PFSK-1 (cell line): ENCODE measurements at regions not wholly inside any gene's neighbourhood (a gene's known extent, or its start where the extent isn't known, plus 50 kb on each side); places are given as distances from the start of the nearest gene placed in this dataset.

Experiments
- FOXP2 ChIP-seq: optimal IDR thresholded peaks from 2 replicates; pipeline ENCODE3; 2011; ENCODE audit warnings: borderline replicate concordance, control low read depth, inconsistent platforms; ENCODE audit not compliant: insufficient read depth; ENCODE audit errors: extremely low read length, extremely low read depth
- POLR2AphosphoS5 ChIP-seq: IDR thresholded peaks from 2 replicates; pipeline ENCODE4 v1.6.1; 2012; ENCODE audit warnings: low read depth, mild to moderate bottlenecking, control low read depth, low read length, moderate library complexity
- SIN3A ChIP-seq: IDR thresholded peaks from 2 replicates; pipeline ENCODE4 v1.6.1; 2012; ENCODE audit warnings: mild to moderate bottlenecking, low read length, moderate library complexity, borderline replicate concordance; ENCODE audit not compliant: insufficient read depth
- TAF1 ChIP-seq: IDR thresholded peaks from 2 replicates; pipeline ENCODE4 v1.6.1; 2012; ENCODE audit warnings: low read length, control low read depth, borderline replicate concordance; ENCODE audit not compliant: insufficient read depth
- TF ChIP-seq, protein P1 (sequence below), 2 experiments: IDR thresholded peaks; 2 replicates each; pipeline versions ENCODE4 v1.6.1 to v1.8.0; 2011 to 2012; ENCODE audit warnings: low read depth in 2 of 2, low read length in 2 of 2, control low read depth in 1 of 2, inconsistent platforms in 1 of 2, mild to moderate bottlenecking in 1 of 2, moderate library complexity in 1 of 2; ENCODE audit not compliant: insufficient read depth in 1 of 2

DNA sequence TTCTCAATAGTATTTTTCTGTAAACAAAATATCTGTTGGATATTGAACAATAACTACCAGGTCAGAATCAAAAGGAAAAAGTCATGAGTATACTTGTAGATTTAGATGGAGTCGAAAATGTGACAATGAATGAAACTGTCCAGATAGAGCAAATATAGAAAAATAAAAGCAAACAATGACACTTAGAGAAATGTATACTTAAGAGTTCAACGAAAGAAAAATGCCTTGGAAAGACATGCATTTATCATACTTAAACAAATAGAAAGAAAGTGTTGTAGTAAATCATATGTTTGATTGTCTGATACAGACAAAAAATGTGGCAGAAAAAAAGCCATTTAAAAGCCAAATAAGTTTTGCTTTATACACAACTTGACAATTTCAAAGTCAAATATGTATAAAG, 571.2 kb upstream of the MGAT4C start:
- TF ChIP-seq, protein P1, sequence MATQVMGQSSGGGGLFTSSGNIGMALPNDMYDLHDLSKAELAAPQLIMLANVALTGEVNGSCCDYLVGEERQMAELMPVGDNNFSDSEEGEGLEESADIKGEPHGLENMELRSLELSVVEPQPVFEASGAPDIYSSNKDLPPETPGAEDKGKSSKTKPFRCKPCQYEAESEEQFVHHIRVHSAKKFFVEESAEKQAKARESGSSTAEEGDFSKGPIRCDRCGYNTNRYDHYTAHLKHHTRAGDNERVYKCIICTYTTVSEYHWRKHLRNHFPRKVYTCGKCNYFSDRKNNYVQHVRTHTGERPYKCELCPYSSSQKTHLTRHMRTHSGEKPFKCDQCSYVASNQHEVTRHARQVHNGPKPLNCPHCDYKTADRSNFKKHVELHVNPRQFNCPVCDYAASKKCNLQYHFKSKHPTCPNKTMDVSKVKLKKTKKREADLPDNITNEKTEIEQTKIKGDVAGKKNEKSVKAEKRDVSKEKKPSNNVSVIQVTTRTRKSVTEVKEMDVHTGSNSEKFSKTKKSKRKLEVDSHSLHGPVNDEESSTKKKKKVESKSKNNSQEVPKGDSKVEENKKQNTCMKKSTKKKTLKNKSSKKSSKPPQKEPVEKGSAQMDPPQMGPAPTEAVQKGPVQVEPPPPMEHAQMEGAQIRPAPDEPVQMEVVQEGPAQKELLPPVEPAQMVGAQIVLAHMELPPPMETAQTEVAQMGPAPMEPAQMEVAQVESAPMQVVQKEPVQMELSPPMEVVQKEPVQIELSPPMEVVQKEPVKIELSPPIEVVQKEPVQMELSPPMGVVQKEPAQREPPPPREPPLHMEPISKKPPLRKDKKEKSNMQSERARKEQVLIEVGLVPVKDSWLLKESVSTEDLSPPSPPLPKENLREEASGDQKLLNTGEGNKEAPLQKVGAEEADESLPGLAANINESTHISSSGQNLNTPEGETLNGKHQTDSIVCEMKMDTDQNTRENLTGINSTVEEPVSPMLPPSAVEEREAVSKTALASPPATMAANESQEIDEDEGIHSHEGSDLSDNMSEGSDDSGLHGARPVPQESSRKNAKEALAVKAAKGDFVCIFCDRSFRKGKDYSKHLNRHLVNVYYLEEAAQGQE (IDR thresholded peaks at IDR 0.05; ENCODE audit: insufficient read depth in 1 of 2, low read depth in 2 of 2, low read length in 2 of 2) = no peak
- TF ChIP-seq TAF1 (no peak), POLR2AphosphoS5 (no peak), FOXP2 (no peak), SIN3A (no peak)

DNA sequence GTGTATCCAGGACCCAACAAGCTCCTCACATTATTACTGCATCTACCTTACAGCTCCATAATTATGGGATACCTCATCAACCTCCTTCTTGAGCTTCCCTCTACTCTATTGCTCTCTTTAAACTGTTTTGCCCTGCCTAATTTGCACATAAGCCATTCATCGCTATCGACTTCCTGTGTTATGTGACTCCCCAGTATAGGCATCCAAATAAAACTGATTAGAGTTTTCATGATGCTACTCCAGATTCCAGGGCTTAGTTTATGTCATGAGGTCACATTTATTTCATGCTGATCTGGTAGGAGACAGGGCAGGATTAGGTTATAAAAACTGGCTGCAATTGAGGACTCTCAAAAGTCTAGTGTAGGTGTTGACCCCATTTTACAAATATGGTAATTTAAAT, 569.9 kb upstream of the MGAT4C start:
- TF ChIP-seq, protein P1 (IDR thresholded peaks at IDR 0.05; ENCODE audit: insufficient read depth in 1 of 2, low read depth in 2 of 2, low read length in 2 of 2) = no peak
- TF ChIP-seq TAF1 = no peak
- TF ChIP-seq POLR2AphosphoS5 = no peak
- TF ChIP-seq SIN3A = no peak
- no peak for TF ChIP-seq FOXP2

DNA sequence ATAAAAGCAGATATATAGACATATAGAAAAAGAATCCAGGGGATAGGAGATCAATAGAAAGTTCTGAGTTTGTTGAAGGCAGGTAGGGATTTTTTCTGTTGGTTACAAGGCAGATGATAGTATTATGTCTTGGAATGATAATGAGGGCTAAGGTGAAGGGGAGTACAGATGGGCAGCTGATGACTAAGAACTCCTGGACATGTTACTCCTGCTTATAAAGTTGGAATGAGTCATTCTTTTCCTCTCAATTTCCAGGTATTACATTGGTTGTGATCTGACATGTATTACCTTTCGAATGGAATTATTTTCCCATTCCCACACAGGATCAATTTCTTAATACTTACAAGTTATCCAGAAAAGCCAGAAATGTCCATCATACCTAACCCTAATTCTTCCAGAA, 545.2 kb upstream of the MGAT4C start:
- no peak for TF ChIP-seq TAF1
- no peak for TF ChIP-seq SIN3A
- TF ChIP-seq, protein P1 (IDR thresholded peaks at IDR 0.05; ENCODE audit: insufficient read depth in 1 of 2, low read depth in 2 of 2, low read length in 2 of 2) = no peak
- TF ChIP-seq POLR2AphosphoS5 = no peak
- no peak for TF ChIP-seq FOXP2

DNA sequence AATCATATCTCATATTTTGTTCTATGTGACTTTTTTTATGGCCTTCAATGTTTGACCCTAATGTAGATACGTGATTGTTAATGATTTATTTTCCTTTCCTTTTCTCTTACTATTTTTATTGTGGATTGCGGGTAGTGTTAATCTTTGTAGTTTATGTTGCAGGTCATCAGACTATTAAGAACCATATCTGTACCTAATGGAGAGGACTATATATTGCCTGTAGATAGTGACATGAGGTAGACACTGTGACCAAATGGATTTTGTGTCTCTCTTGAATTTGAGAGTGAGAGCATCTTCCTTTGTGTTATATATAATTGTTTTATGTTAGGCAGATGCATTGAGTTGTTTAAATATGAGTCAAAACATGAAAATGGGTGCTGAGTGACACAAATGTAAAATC, 543.4 kb upstream of the MGAT4C start:
- TF ChIP-seq TAF1 = no peak
- TF ChIP-seq FOXP2 = no peak
- TF ChIP-seq, protein P1 (IDR thresholded peaks at IDR 0.05; ENCODE audit: insufficient read depth in 1 of 2, low read depth in 2 of 2, low read length in 2 of 2) = no peak
- no peak for TF ChIP-seq SIN3A
- TF ChIP-seq POLR2AphosphoS5 = no peak

DNA sequence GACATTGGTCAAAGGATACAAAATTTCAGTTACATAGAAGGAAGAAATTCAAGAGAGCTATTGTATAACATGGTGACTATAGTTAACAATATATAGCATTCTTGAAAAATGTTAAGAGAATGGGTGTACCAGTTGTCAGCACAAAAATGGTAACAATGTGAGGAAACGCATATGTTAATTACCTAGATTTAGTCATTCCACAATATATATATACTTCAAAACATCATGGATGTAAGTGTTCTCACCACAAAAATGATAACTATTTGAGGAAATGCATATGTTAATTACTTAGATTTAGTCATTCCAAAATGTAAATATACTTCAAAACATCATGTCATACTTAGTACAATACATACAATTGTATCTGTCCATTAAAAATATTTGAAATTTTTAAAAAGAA, 540.4 kb upstream of the MGAT4C start:
- TF ChIP-seq, protein P1 (IDR thresholded peaks at IDR 0.05; ENCODE audit: insufficient read depth in 1 of 2, low read depth in 2 of 2, low read length in 2 of 2) = no peak
- TF ChIP-seq TAF1 (no peak), SIN3A (no peak), FOXP2 (no peak), POLR2AphosphoS5 (no peak)
